HL-60/S4 (cell line): ENCODE measurements at regions not wholly inside any gene's neighbourhood (a gene's known extent, or its start where the extent isn't known, plus 50 kb on each side); places are given as distances from the start of the nearest gene placed in this dataset.

ENCODE experiments used
- in situ Hi-C: fragments of 300-500 bp; cut with MboI; formaldehyde crosslinking; loops from 2 replicates; pipeline ENCODE4 v1.14.3; 2022; ENCODE audit warnings: low sequenced_read_pairs

- in situ Hi-C loops = no loop called here
Measured at GRCh38 chr2:41859615-41860514, 188.0 kb upstream of the PKDCC start.

- in situ Hi-C loops = no loop called here
Measured at GRCh38 chr2:41863062-41863461, 184.8 kb upstream of the PKDCC start.

GRCh38 chr2:41865263-41865662, 182.6 kb upstream of the PKDCC start:
- in situ Hi-C loops = loop anchor here (5.0 kb wide), 1 partner anchor 217 kb away; no protein-coding TSS in a partner anchor

- in situ Hi-C loops = loop anchor here (5.0 kb wide), 1 partner anchor 215 kb away; no protein-coding TSS in a partner anchor
Measured at GRCh38 chr2:41867553-41867952, 180.3 kb upstream of the PKDCC start.

DNA sequence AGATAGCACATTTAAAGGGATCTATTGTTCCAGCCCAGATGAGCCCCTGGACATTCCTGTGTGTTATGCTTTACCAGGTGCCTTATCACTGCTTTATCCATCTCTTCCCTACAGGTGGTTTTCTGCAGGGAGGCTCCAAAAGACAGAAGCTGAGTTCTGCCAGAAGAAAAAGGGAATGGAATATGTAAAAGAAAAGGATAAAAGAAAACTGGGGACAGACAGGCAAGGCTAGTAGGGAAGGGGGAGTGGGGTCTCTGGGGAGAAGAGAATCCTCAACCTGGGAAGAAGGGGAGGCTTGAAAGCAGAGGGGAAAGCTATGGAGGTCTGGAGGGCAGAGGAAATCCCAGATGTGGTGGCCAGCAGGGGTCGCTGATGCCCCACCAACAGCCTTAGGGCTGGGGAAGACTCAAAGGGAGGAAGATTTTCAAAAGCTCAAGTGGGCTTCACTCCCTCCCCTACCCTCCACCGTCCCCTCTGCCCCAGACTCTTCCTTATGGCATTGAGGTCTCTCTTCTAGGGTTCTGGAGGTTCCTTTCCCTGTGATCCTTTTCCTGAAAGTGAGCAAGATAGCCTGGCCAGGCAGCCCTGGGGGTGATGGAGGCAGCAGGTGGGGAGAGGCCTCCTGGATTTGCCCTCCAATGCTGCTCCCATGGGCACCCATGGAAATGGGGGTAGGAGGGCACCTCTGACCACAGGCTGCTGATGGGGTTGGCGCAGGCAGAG, 178.1 kb upstream of the PKDCC start:
- in situ Hi-C loops = loop anchor here (5.0 kb wide), 1 partner anchor 213 kb away; no protein-coding TSS in a partner anchor

GRCh38 chr2:41870265-41870585, 177.6 kb upstream of the PKDCC start:
- in situ Hi-C loops = no loop called here

GRCh38 chr2:41871080-41871479, 176.7 kb upstream of the PKDCC start:
- in situ Hi-C loops = no loop called here

DNA sequence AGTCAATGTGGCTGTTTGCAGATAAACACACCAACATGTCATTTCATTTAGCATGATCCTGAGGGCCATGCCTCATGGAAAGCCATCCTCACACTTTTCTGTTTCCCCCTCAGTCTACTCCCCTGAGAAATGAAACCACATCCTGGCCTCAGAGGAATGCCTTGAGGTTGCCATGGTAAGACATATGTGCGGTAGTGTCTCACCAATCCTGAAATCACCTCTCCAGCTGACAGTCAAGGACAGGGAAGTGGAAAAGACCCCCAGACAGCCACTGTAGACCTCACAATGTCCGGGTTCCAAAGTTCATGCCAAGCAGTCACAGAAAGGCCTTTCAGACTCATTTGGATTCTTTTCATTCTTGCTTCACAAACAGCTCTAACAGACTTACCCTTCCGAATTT, 175.2 kb upstream of the PKDCC start:
- in situ Hi-C loops = no loop called here

DNA sequence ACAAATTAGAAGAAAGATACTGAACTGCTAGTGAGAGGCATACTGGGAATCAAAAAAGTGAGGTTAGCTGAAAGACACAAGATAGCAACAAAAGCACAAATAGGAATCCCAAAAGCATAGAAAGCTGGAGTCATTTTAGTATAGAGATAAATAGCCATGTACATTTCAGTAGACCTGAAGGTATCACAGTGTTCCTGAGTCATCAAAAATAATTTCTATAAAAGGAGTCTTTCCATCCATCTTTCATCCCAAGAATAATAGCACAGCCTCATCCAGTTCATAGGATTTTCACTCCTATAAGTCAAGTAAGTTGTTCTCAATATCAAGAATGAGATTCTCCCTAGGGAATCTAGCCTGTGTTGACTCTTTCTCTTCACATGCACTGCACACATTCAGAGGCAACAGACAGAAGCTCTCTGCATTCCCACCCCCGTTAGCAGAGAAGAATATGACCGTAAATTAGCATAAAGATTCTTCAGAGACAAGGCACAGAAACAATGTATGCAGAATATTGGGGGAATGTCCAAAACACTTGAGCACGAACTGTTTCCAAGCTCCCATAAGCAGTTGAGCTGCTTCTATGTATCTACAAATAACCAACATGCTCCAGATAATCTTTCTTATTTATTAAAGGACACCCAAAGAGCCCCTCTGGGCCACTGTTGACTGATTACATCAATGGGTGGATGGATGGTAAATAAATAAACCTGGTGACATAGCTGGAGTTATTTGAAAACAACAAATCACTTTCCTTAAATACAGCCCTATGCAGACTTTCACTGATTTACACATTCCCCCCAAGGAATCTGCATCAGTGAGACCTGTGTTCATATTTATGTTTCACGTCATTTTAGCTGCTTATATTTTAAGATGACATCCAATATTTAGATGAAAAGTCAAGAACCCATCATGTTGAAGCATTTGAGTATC, 174.5 kb upstream of the PKDCC start:
- in situ Hi-C loops = no loop called here

DNA sequence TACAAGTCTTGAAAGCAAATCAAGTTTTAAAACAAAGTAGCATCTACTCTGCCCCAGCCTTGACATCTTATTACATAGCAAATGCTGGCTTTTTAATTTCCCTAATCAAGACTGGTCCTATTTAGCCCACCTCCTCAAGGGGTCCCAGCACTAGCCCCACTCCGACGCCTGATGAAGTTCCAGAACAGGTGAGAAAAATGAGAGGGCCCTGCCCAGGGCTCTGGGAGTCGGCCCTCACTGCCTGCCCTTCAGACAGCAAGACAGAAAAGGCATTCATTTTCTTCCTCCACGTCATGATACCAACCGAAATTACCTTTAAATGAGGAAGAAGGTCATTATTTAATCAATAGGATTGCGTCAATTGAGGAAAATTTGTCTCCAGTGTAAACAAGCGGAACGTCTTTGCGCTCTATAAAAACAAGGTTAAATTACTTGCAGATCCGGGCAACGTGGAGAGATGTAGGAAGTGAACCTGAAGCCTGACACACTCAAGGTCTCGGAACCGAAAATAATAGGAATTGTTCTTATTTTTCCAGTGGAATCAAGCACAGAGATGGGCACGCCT, 170.6 kb upstream of the PKDCC start:
- in situ Hi-C loops = no loop called here

DNA sequence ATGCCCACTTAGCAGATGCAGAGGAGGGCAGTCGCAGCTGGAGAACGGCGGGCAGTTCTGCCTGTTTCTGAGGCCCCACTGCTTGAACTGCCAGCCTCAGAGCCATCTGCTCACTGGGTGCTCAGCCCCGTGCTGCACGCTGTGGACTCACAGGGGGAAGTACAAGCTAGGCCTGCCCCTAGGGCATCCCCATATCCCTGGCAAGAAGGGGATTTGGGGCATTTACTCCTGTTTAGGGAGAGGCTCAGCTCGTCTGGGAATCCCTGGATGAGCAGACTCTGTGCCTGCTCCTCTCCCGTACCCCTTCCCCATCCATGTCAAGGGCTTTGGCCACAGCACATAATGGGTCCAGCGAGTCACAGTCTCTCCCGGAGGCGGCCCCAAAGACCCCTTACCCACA, 169.8 kb upstream of the PKDCC start:
- in situ Hi-C loops = no loop called here

DNA sequence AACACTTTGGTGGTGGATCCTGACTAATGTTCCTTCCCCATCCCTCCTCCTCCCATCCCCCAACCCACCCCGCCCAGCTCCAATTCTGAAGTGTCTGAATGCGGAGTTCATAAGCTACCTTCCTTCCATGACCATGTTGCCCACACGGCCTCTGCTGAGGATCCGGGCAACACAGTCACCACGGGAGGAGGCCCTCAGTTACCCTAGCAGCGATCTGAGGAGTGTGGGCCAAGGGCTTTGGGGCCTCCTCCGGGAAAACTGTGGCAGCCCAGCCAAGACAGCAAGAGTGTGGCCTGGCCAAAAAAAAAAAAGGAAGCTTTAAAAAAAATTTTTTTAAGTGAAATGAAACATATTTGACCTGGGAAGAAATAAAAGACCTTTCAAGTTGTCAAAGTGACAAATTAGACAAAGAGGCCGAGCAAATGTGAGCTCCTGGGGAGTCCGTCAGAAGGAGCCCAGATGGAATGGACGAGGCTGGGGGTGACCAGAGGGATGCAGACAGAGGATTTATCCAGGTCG, 169.0 kb upstream of the PKDCC start:
- in situ Hi-C loops = no loop called here

GRCh38 chr2:41879235-41879916, 168.4 kb upstream of the PKDCC start:
- in situ Hi-C loops = no loop called here

GRCh38 chr2:41880561-41881243, 167.1 kb upstream of the PKDCC start:
- in situ Hi-C loops = no loop called here

GRCh38 chr2:41881249-41881648, 166.6 kb upstream of the PKDCC start:
- in situ Hi-C loops = no loop called here

DNA sequence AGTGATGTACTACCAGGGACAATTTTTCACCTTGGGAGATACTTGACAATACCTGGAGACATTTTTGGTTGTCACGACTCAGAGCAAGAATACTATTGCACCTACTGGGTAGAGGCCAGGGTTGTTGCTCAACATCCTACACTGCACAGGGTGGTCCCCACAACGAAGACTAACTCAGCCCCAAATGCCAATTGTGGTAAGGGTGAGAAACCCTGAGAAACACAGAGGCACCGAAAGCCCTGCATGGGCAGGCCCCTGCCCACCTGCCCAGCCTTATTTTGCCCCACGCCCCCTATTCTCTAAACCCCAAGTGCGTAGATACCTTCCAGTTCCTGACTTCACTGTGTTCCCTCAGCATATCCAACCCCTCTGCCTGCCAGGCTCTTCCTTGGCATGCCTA, 163.1 kb upstream of the PKDCC start:
- in situ Hi-C loops = no loop called here

DNA sequence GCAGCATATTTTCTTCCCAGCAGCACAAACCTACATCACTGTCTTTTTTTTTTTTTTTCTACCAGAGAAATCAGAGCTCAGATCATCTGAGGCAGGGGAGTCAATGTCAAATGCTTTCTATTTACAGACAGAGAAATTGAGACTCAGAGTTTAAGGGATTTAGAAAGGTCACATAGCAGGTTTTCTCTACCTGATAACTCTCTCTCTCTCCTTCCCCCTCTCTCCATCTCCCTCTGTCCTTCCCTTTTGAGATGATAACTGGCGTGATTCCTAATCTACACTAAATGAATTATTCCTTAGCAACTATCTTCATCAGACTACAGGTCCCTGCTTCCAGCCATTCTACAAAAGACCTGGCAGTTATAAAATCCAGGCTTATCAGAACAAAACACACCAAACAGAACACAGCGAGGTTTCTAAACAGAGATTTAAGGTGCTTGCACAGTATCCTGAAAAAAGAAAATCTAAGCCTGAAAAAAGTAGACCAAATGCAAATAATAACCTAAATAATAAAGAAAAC, 161.6 kb upstream of the PKDCC start:
- in situ Hi-C loops = no loop called here

DNA sequence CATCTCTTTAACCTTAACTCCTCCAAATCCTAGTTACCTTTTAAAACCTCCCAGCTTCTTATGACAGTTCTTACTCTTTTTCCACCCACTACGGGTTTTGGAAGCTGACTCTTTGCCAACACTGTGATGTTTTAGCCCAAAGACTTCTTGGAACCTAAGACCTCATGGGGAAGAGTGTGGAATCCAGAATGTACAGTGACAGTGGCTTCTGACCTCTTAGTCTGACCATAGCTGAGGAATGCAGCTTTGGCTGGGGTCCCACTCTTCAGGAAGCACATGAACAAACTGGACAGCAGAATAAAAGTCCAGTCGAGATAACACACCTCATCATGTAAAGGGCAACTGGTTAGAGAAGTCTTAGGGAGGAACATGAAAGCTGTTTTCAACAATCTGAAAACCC, 161.1 kb upstream of the PKDCC start:
- in situ Hi-C loops = no loop called here

GRCh38 chr2:41890341-41890740, 157.5 kb upstream of the PKDCC start:
- in situ Hi-C loops = no loop called here
